Pancreas (tissue), 10 donors: ENCODE measurements at regions not wholly inside any gene's neighbourhood (a gene's known extent, or its start where the extent isn't known, plus 50 kb on each side); places are given as distances from the start of the nearest gene placed in this dataset.

Experiments
- ATAC-seq, 4 donors: fragments of 200-7000 bp; cut with Tn5 transposase; one replicate each; pipeline versions ENCODE4 v1.8.0 to v1.9.1; 2020; ENCODE audit warnings: mild to moderate bottlenecking in 4 of 4, moderate library complexity in 4 of 4
- DNase-seq, 6 donors: peaks; one replicate each; pipeline ENCODE4 v3.0.0-alpha.2; 2020
- FAIRE-seq: peaks from 2 replicates; lab custom pipeline; 2012; peaks lifted over from hg19 to GRCh38; lab: Jason Lieb, UNC
- H3K27ac ChIP-seq, 4 donors: fragments of 200-600 bp; sonication (generic); 1 replicate in 3 of 4; 2 replicates in 1 of 4; pipeline versions ENCODE4 v1.5.0 to v1.8.0; 2020
- H3K27me3 ChIP-seq, 4 donors: fragments of 200-600 bp; one replicate each; pipeline ENCODE4 v1.8.0; 2021
- H3K36me3 ChIP-seq, 3 donors: fragments of 200-600 bp; sonication (generic) in 1 of 3; one replicate each; pipeline versions ENCODE4 v1.5.0 to v1.8.0; 2020 to 2021
- H3K4me1 ChIP-seq, 3 donors: fragments of 200-600 bp; one replicate each; pipeline ENCODE4 v1.8.0; 2021
- H3K4me3 ChIP-seq, 4 donors: fragments of 200-600 bp; sonication (generic) in 2 of 4; one replicate each; pipeline versions ENCODE4 v1.5.0 to v1.8.0; 2020 to 2021
- H3K9me3 ChIP-seq, 4 donors: fragments of 200-600 bp; one replicate each; pipeline ENCODE4 v1.8.0; 2021
- WGBS, 2 donors: extraction: QIAGEN DNeasy Blood & Tissue Kit; methylation state at CpG; one replicate each; pipeline ENCODE4 v1.1.7; 2013; 5-methylcytosine and 5-hydroxymethylcytosine counted together
- intact Hi-C, 3 donors: fragments of 100-400 bp; cut with DNase I; formaldehyde crosslinking; loops; one replicate each; pipeline versions ENCODE4 v1.11.1 to v1.14.2; 2022
- TF ChIP-seq, protein P1 (sequence below), 4 donors: fragments of 200-600 bp; sonication (generic) in 3 of 4; IDR thresholded peaks; one replicate each; pipeline versions ENCODE4 v1.5.0 to v1.8.0; 2021; ENCODE audit warnings: antibody characterized with exemption in 4 of 4
- donor health status: healthy with polysubstance abuse.
- donor health status: DM: no; HTN: no; CAD: no; lungs with moderate emphysema.
- donor health status: DM: no; HTN: no; CAD: no.
- donor health status: control.
- donor health status: control.
- donor health status: Bipolar disorder and iron deficiency.
- donor health status: DM: yes; HTN: yes; CAD: no.
- donor health status: DM: no; HTN: no; CAD: no.
- donor health status: DM: no; HTN: no; CAD: no.
- donor health status: DM: yes; HTN: yes; CAD: no.

GRCh38 chr10:53325066-53325465 is 552.5 kb upstream of the MBL2 start:
- H3K4me3 ChIP-seq = no peak overlapping the region
- H3K36me3 ChIP-seq = no peaks in the 10 kb centered on the region
- no peaks in the 10 kb centered on the region for H3K9me3 ChIP-seq
- intact Hi-C loops = no loop called here
- no peaks in the 10 kb centered on the region for H3K4me1 ChIP-seq
- no peaks in the 10 kb centered on the region for H3K27me3 ChIP-seq
- 88 to 89% methylated on average over 5 of the region's 5 CpGs for WGBS, 2 donors
- TF ChIP-seq, protein P1, sequence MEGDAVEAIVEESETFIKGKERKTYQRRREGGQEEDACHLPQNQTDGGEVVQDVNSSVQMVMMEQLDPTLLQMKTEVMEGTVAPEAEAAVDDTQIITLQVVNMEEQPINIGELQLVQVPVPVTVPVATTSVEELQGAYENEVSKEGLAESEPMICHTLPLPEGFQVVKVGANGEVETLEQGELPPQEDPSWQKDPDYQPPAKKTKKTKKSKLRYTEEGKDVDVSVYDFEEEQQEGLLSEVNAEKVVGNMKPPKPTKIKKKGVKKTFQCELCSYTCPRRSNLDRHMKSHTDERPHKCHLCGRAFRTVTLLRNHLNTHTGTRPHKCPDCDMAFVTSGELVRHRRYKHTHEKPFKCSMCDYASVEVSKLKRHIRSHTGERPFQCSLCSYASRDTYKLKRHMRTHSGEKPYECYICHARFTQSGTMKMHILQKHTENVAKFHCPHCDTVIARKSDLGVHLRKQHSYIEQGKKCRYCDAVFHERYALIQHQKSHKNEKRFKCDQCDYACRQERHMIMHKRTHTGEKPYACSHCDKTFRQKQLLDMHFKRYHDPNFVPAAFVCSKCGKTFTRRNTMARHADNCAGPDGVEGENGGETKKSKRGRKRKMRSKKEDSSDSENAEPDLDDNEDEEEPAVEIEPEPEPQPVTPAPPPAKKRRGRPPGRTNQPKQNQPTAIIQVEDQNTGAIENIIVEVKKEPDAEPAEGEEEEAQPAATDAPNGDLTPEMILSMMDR (IDR thresholded peaks at IDR 0.05) = no peak
- DNase-seq = no peak
- ATAC-seq = no peak
- no peak for FAIRE-seq
- H3K27ac ChIP-seq = no peak overlapping the region

GRCh38 chr10:53315709-53316108 is 543.1 kb upstream of the MBL2 start:
- no peak overlapping the region for H3K27ac ChIP-seq
- no peaks in the 10 kb centered on the region for H3K4me1 ChIP-seq
- H3K36me3 ChIP-seq = no peaks in the 10 kb centered on the region
- ATAC-seq = no peak
- DNase-seq = no peak
- H3K27me3 ChIP-seq = no peaks in the 10 kb centered on the region
- no peak overlapping the region for H3K4me3 ChIP-seq
- no peak for FAIRE-seq
- intact Hi-C loops = no loop called here
- H3K9me3 ChIP-seq = no peaks in the 10 kb centered on the region
- TF ChIP-seq, protein P1 (IDR thresholded peaks at IDR 0.05) = no peak

DNA sequence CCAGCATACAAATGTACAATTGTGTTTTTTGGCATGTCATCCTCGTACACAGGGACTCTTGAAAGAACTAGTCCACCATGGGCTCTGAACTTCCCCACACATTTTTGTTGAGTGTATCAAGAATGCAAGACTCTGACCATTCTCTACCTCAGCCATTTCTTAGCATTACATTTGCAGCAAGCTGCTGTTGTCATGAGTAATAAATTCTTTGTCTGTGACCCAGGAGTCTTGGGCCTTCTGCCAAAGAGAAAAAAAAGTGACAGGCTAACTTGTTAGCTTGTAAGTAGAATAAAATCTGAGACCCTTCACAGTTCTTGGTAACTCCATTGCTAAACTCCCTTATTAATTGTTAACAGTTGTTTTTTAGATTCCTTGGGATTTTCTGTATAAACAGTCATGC is 542.3 kb upstream of the MBL2 start:
- no peak for FAIRE-seq

DNA sequence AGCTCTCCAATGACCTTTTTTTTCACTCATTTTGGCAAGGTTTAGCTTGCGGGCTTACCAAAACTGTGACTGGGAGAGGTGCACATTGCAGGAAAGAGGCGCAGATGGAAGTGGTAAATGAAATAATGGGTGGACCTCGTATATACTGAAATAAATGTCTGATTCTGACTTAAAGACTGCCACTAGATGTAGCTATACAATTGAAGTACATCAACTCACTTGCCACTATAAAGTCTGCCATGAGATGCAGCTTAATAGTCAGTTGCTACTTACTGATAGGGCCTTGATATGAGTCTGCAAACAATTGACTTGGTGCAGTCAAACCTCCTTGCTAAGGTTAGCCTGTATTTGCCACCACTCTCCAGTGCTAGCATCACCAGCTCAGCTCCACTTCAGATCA is 525.9 kb upstream of the MBL2 start:
- FAIRE-seq = no peak
- H3K4me3 ChIP-seq = no peak overlapping the region
- H3K9me3 ChIP-seq = no peaks in the 10 kb centered on the region
- TF ChIP-seq, protein P1 (IDR thresholded peaks at IDR 0.05) = no peak
- WGBS, 2 donors = 73 to 84% methylated on average over 3 of the region's 3 CpGs
- intact Hi-C loops = no loop called here
- H3K4me1 ChIP-seq = no peaks in the 10 kb centered on the region
- ATAC-seq = no peak
- no peaks in the 10 kb centered on the region for H3K36me3 ChIP-seq
- no peak for DNase-seq
- no peak overlapping the region for H3K27ac ChIP-seq
- no peaks in the 10 kb centered on the region for H3K27me3 ChIP-seq

More for the DNA sequence above, 542.3 kb upstream of the MBL2 start:
- no peak overlapping the region for H3K27ac ChIP-seq
- TF ChIP-seq, protein P1 (IDR thresholded peaks at IDR 0.05) = no peak
- no peak overlapping the region for H3K4me3 ChIP-seq
- 52 to 57% methylated on average over 1 of the region's 1 CpG for WGBS, 2 donors
- intact Hi-C loops = no loop called here
- H3K27me3 ChIP-seq = no peaks in the 10 kb centered on the region
- no peaks in the 10 kb centered on the region for H3K36me3 ChIP-seq
- no peak for DNase-seq
- no peak for ATAC-seq
- no peaks in the 10 kb centered on the region for H3K9me3 ChIP-seq
- H3K4me1 ChIP-seq = no peaks in the 10 kb centered on the region

DNA sequence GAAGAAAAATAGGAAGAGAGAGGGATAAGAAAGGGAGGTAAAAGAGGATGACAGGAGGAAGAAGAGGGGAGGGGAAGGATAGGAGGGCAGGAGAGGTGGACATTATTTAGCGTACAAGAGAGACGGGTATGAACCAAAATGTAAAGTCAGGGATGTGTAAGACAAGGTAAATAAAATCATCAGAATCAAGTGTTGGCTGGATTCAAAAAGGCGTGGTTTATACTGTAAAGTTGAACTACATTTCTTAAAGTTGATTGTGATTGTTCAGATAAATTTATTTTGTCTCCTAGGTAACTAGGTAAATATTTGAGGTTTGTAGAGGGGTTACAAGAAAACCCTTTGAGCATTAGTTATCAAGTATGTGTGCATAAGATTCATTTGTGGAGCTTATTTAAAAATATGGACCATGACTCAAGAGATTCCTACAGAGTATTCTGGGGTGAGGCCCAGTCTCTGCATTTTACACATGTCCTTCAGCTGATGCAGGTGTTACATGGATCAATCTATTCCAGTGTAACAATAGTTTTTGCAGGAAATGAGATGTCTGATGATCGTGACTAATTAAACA is 512.1 kb upstream of the MBL2 start:
- DNase-seq = no peak
- no peak for ATAC-seq
- no peak for FAIRE-seq
- no peaks in the 10 kb centered on the region for H3K4me1 ChIP-seq
- no peak overlapping the region for H3K27ac ChIP-seq
- intact Hi-C loops = no loop called here
- no peaks in the 10 kb centered on the region for H3K9me3 ChIP-seq
- 49 to 62% methylated on average over 4 of the region's 4 CpGs for WGBS, 2 donors
- H3K36me3 ChIP-seq = no peaks in the 10 kb centered on the region
- TF ChIP-seq, protein P1 (IDR thresholded peaks at IDR 0.05) = no peak
- H3K27me3 ChIP-seq = no peaks in the 10 kb centered on the region
- H3K4me3 ChIP-seq = no peak overlapping the region
